ENCODE measurements at regions not wholly inside any gene's neighbourhood (a gene's known extent, or its start where the extent isn't known, plus 50 kb on each side); places are given as distances from the start of the nearest gene placed in this dataset.

- CTCF ChIA-PET = no interaction called here
Measured at GRCh38 chr10:59018977-59019376, 157.5 kb upstream of the PHYHIPL start.

More at GRCh38 chr10:59018977-59019376, 157.5 kb upstream of the PHYHIPL start:
- H3K4me2 ChIP-seq (ENCODE audit: low read depth, low read length) = no peak overlapping the region
- no peaks in the 10 kb centered on the region for H3K9me1 ChIP-seq (ENCODE audit: insufficient read depth, low read length)
- no peak overlapping the region for H3K14ac ChIP-seq (replicated peaks; ENCODE audit: low read depth, low read length)
- H2AK9ac ChIP-seq (replicated peaks; ENCODE audit: low read depth, low read length, poor library complexity) = no peak overlapping the region
- H3K27me3 ChIP-seq (ENCODE audit: control insufficient read depth, insufficient read depth, low read length) = no peaks in the 10 kb centered on the region; the same call in 1 of the 2 replicates
- H3K36me3 ChIP-seq (ENCODE audit: control insufficient read depth, insufficient read depth, low read length) = no peaks in the 10 kb centered on the region
- H3K79me1 ChIP-seq (ENCODE audit: low read depth in 1 of 2, low read length in 2 of 2) = no peaks in the 10 kb centered on the region
- 57% methylated on average over 1 of the region's 5 CpGs; no CpG with 5 or more reads in 1 of the 2 experiments for WGBS, 2 experiments (ENCODE audit: extremely low coverage in 2 of 2, insufficient read length in 1 of 2)
- H2AFZ ChIP-seq (replicated peaks; ENCODE audit: low read length, poor library complexity) = no peak overlapping the region
- no peak overlapping the region for H3K4ac ChIP-seq (ENCODE audit: low read depth, low read length)
- H2AK5ac ChIP-seq (ENCODE audit: low read depth, low read length) = no peak overlapping the region
- no peak overlapping the region for H3K23ac ChIP-seq (ENCODE audit: low read depth, low read length)
- in situ Hi-C loops (cut with MboI; ENCODE audit: low sequenced_read_pairs) (no loop called here), dilution Hi-C loops (cut with HindIII; ENCODE audit: low sequenced_read_pairs, unreplicated experiment) (no loop called here), intact Hi-C loops (cut with micrococcal nuclease) (no loop called here)
- no peak overlapping the region for H4K5ac ChIP-seq (ENCODE audit: low read depth, low read length)
- ATAC-seq (ENCODE audit: low read depth) (no peak), DNase-seq (no peak)
- TF ChIP-seq MXI1 (IDR thresholded peaks at IDR 0.05; ENCODE audit: borderline replicate concordance, low read depth, low read length) (no peak), POLR2A (IDR thresholded peaks at IDR 0.05; ENCODE audit: low read depth, low read length) (no peak), CEBPB (IDR thresholded peaks at IDR 0.05; ENCODE audit: low read depth, low read length) (no peak), BHLHE40 (IDR thresholded peaks at IDR 0.05; ENCODE audit: low read depth, low read length) (no peak), SMC3 (IDR thresholded peaks at IDR 0.05; ENCODE audit: low read depth, low read length) (no peak)
- no peak overlapping the region for H3K4me3 ChIP-seq (ENCODE audit: insufficient read depth, low read depth, low read length)
- no TSS peak for BruUV-seq (replicated peaks)
- H3K27ac ChIP-seq (ENCODE audit: insufficient read depth, low read length) = no peak overlapping the region
- H4K20me1 ChIP-seq (ENCODE audit: insufficient read depth, low read length) = no peaks in the 10 kb centered on the region
- H3K4me1 ChIP-seq (ENCODE audit: control insufficient read depth, insufficient read depth, low read length) = no peaks in the 10 kb centered on the region
- no peak overlapping the region for H3K18ac ChIP-seq (ENCODE audit: low read depth, low read length)
- H4K91ac ChIP-seq (ENCODE audit: insufficient read depth, low read depth, low read length) = no peak overlapping the region
- POLR2A ChIA-PET (ENCODE audit: unreplicated experiment) = no interaction called here
- H3K56ac ChIP-seq (ENCODE audit: extremely low read depth, insufficient read depth, low read length) = no peak overlapping the region
- no peak overlapping the region for H2BK120ac ChIP-seq (ENCODE audit: low read depth, low read length)
- H3K9ac ChIP-seq (ENCODE audit: low read depth, low read length) = no peak overlapping the region
- H4K8ac ChIP-seq (ENCODE audit: low read depth in 2 of 2, low read length in 2 of 2) = no peak overlapping the region
- H2BK15ac ChIP-seq (ENCODE audit: low read depth, low read length) = no peak overlapping the region
- no peak overlapping the region for H2BK5ac ChIP-seq (ENCODE audit: low read depth, low read length, poor library complexity, severe bottlenecking)
- H3K9me3 ChIP-seq (ENCODE audit: control insufficient read depth, insufficient read depth, low read length) = no peaks in the 10 kb centered on the region
- H2BK20ac ChIP-seq (ENCODE audit: low read depth, low read length) = no peak overlapping the region
